ENCODE measurements at regions not wholly inside any gene's neighbourhood (a gene's known extent, or its start where the extent isn't known, plus 50 kb on each side); places are given as distances from the start of the nearest gene placed in this dataset.

DNA sequence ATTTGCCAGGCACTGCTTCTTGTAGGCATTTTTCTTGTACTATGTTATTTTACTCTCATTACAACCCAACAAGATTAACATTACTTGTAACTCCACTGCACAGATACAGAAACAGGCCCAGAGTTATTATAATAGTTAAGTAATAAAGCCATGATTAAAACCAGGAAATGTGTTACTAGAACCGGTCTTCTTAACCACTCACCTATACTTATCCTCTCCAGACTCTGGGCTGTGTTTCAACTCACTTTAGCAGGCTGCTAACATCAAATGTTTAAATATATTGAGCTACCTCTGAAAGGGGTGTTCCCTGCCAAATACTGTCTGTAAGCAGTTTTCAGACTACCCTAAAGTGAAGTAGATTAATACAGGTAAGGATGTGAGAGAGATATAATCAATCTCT is 1227.8 kb downstream of the SORCS3 start:
- BruUV-seq (replicated peaks) = no TSS peak
- H3K9me2 ChIP-seq (ENCODE audit: insufficient read depth, low read length) = no peaks in the 10 kb centered on the region
- H3K4me2 ChIP-seq (ENCODE audit: low read length) = no peak overlapping the region
- DNase-seq (ENCODE audit: low spot score) = no peak
- no peak overlapping the region for H3K27ac ChIP-seq (ENCODE audit: low read depth, low read length, poor library complexity, severe bottlenecking)
- H3K9me3 ChIP-seq (ENCODE audit: low read length) = no peaks in the 10 kb centered on the region
- no peak overlapping the region for H2AFZ ChIP-seq (ENCODE audit: low read length)
- intact Hi-C loops (cut with micrococcal nuclease; ENCODE audit: unreplicated experiment) = no loop called here
- POLR2A ChIA-PET = interaction anchor here (0.7 kb wide), 1 partner anchor 14 kb away, joined by 5 read pairs; no protein-coding TSS in a partner anchor
- no peaks in the 10 kb centered on the region for H3K36me3 ChIP-seq (ENCODE audit: insufficient read depth, low read length)
- H3K79me2 ChIP-seq (ENCODE audit: insufficient read depth, low read depth, low read length) = no peaks in the 10 kb centered on the region
- no peaks in the 10 kb centered on the region for H4K20me1 ChIP-seq (ENCODE audit: insufficient read depth, low read length)
- TF ChIP-seq CTCF (conservative IDR thresholded peaks at IDR 0.05; ENCODE audit: low read length) = no peak
- no peak for TF ChIP-seq EZH2phosphoT487 (IDR thresholded peaks at IDR 0.05; ENCODE audit: borderline replicate concordance, low read depth, low read length)
- no peaks in the 10 kb centered on the region for H3K4me1 ChIP-seq (ENCODE audit: insufficient read depth, low read length, poor library complexity, severe bottlenecking)
- no peak overlapping the region for H3K4me3 ChIP-seq (ENCODE audit: low read depth, low read length, poor library complexity, severe bottlenecking)
- CTCF ChIA-PET (ENCODE audit: unreplicated experiment) = interaction anchor here (0.6 kb wide), 1 partner anchor 149 kb away, joined by 3 read pairs; no protein-coding TSS in a partner anchor

DNA sequence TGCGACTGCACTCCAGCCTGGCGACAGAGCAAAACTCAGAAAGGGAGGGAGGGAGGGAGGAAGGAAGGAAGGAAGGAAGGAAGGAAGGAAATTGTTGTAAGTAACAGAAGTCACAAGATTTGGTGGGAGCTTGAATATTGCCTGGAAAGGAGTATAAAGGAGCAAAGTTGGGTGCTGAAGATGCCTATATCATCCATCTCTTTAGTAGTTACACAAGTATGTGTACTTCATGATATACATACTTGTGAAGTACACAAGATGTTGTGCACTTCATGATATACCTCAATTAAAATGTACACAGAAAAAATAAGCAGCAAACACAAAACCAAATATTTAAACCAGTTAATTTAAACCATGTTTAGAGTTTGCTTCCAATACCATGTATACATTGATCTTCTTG is 1223.8 kb downstream of the SORCS3 start:
- Histone ChIP-seq H3K9me3 (ENCODE audit: low read length) (no peaks in the 10 kb centered on the region), H3K79me2 (ENCODE audit: insufficient read depth, low read depth, low read length) (no peaks in the 10 kb centered on the region), H3K4me2 (ENCODE audit: low read length) (no peak overlapping the region), H3K9me2 (ENCODE audit: insufficient read depth, low read length) (no peaks in the 10 kb centered on the region), H3K36me3 (ENCODE audit: insufficient read depth, low read length) (no peaks in the 10 kb centered on the region), H3K27ac (ENCODE audit: low read depth, low read length, poor library complexity, severe bottlenecking) (no peak overlapping the region), H3K4me3 (ENCODE audit: low read depth, low read length, poor library complexity, severe bottlenecking) (no peak overlapping the region), H2AFZ (ENCODE audit: low read length) (no peak overlapping the region), H4K20me1 (ENCODE audit: insufficient read depth, low read length) (no peaks in the 10 kb centered on the region), H3K4me1 (ENCODE audit: insufficient read depth, low read length, poor library complexity, severe bottlenecking) (no peaks in the 10 kb centered on the region)
- DNase-seq (ENCODE audit: low spot score) = no peak
- intact Hi-C loops (cut with micrococcal nuclease; ENCODE audit: unreplicated experiment) = no loop called here
- TF ChIP-seq EZH2phosphoT487 (IDR thresholded peaks at IDR 0.05; ENCODE audit: borderline replicate concordance, low read depth, low read length) (no peak), CTCF (conservative IDR thresholded peaks at IDR 0.05; ENCODE audit: low read length) (no peak)
- CTCF ChIA-PET (ENCODE audit: unreplicated experiment) = no interaction called here
- no TSS peak for BruUV-seq (replicated peaks)
- POLR2A ChIA-PET = no interaction called here

- Histone ChIP-seq H3K27ac (ENCODE audit: low read depth, low read length, poor library complexity, severe bottlenecking) (no peak overlapping the region), H3K4me1 (ENCODE audit: insufficient read depth, low read length, poor library complexity, severe bottlenecking) (no peaks in the 10 kb centered on the region), H3K9me2 (ENCODE audit: insufficient read depth, low read length) (no peaks in the 10 kb centered on the region), H3K9me3 (ENCODE audit: low read length) (no peaks in the 10 kb centered on the region), H4K20me1 (ENCODE audit: insufficient read depth, low read length) (no peaks in the 10 kb centered on the region), H3K36me3 (ENCODE audit: insufficient read depth, low read length) (no peaks in the 10 kb centered on the region), H2AFZ (ENCODE audit: low read length) (no peak overlapping the region), H3K4me2 (ENCODE audit: low read length) (no peak overlapping the region), H3K4me3 (ENCODE audit: low read depth, low read length, poor library complexity, severe bottlenecking) (no peak overlapping the region), H3K79me2 (ENCODE audit: insufficient read depth, low read depth, low read length) (no peaks in the 10 kb centered on the region)
- CTCF ChIA-PET (ENCODE audit: unreplicated experiment) = no interaction called here
- TF ChIP-seq CTCF (conservative IDR thresholded peaks at IDR 0.05; ENCODE audit: low read length) = no peak
- TF ChIP-seq EZH2phosphoT487 (IDR thresholded peaks at IDR 0.05; ENCODE audit: borderline replicate concordance, low read depth, low read length) = no peak
- no TSS peak for BruUV-seq (replicated peaks)
- no peak for DNase-seq (ENCODE audit: low spot score)
- POLR2A ChIA-PET = no interaction called here
- intact Hi-C loops (cut with micrococcal nuclease; ENCODE audit: unreplicated experiment) = no loop called here
These were observed 1216.5 kb downstream of the SORCS3 start for GRCh38 chr10:105857268-105858264.
